ENCODE measurements at regions not wholly inside any gene's neighbourhood (a gene's known extent, or its start where the extent isn't known, plus 50 kb on each side); places are given as distances from the start of the nearest gene placed in this dataset.
A peak's percentile ranks its signal among the peaks of the same experiment; 100 is the strongest.

DNA sequence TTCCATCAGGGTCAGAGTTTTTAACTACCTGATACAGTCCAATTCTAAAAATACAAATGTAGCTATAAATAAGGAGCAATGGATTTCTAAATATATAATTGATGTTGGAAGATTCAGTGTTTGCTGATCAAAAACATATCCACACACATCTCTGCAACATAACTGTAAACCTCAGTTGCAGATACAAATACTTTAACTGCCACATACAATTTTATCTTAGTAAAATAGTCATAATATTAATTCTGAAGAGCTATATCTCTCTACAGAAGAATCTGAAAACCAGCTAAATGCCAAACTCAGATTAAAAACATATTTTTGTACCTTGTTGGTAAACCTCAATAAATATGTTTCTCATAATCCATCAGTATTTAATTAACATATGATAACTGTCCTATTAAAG is 674.3 kb upstream of the INTU start:
- H3K27me3 Mint-ChIP-seq (ENCODE audit: low read depth): no peaks in the 10 kb centered on the region
- H3K4me3 Mint-ChIP-seq: no peak overlapping the region
- DNase-seq (ENCODE audit: low read depth, low spot score): no peak
- no peaks in the 10 kb centered on the region for H3K4me1 Mint-ChIP-seq
- no peak overlapping the region for H3K27ac Mint-ChIP-seq (ENCODE audit: unreplicated experiment)
- TF ChIP-seq, protein P1, sequence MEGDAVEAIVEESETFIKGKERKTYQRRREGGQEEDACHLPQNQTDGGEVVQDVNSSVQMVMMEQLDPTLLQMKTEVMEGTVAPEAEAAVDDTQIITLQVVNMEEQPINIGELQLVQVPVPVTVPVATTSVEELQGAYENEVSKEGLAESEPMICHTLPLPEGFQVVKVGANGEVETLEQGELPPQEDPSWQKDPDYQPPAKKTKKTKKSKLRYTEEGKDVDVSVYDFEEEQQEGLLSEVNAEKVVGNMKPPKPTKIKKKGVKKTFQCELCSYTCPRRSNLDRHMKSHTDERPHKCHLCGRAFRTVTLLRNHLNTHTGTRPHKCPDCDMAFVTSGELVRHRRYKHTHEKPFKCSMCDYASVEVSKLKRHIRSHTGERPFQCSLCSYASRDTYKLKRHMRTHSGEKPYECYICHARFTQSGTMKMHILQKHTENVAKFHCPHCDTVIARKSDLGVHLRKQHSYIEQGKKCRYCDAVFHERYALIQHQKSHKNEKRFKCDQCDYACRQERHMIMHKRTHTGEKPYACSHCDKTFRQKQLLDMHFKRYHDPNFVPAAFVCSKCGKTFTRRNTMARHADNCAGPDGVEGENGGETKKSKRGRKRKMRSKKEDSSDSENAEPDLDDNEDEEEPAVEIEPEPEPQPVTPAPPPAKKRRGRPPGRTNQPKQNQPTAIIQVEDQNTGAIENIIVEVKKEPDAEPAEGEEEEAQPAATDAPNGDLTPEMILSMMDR (conservative IDR thresholded peaks at IDR 0.05): no peak
- no peaks in the 10 kb centered on the region for H3K9me3 Mint-ChIP-seq
- H3K36me3 Mint-ChIP-seq (ENCODE audit: low read depth): no peaks in the 10 kb centered on the region

DNA sequence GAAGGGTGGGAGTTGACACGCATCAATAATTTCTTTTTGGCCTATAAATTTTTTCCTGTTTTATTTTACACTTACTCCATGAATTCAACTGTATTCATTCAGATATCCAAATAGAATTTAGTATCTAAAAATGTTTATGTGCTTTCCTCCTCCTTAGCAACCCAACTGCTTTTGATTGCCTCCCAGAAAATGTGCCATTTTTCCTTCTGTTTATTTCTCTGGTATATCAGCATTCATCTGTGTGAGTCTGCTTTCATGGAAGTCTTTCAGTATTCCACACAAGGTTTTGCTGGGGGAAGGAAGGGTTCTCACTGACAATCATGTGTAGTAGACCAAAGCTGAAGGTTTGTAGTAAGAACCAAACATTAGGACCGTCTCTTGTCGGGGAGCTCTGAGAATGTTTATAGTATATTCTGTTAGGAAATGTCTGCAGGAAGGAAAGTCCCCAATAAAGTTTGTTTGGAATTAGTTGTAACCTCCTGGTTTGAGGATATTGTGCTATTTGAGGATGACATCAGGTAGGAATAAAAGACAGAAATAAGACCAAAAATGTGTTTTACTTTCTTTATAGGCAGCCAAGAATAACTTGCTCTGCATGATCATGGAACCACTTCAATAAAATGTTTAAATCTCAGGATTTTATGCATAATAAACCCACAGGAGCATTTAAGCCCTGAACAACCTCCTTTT is 673.6 kb upstream of the INTU start:
- no peaks in the 10 kb centered on the region for H3K9me3 Mint-ChIP-seq
- H3K27me3 Mint-ChIP-seq (ENCODE audit: low read depth): no peaks in the 10 kb centered on the region
- no peak for DNase-seq (ENCODE audit: low read depth, low spot score)
- H3K4me1 Mint-ChIP-seq: no peaks in the 10 kb centered on the region
- TF ChIP-seq, protein P1 (conservative IDR thresholded peaks at IDR 0.05): no peak
- no peak overlapping the region for H3K4me3 Mint-ChIP-seq
- H3K36me3 Mint-ChIP-seq (ENCODE audit: low read depth): no peaks in the 10 kb centered on the region
- H3K27ac Mint-ChIP-seq (ENCODE audit: unreplicated experiment): no peak overlapping the region

DNA sequence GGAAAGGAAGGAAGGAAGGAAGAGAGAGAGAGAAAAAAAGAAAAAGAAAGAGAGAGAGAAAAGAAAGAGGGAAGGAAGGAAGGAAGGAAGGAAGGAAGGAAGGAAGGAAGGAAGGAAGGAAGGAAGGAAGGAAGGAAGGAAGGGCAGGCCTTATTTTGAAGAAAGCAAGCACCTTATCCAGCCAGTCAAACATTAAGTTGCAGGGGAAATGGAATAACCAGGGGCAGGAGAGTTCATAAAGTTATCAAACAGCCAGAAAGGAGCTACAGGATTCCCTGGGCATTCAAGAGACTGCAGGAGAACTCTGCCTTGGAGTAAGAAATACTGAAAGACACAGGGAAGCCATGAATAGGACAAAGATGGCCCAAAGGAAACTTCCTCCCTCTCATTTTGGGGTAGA is 672.0 kb upstream of the INTU start:
- Mint-ChIP-seq H3K4me1 (peaks cover 9% of the 10 kb centered on the region), H3K27ac (ENCODE audit: unreplicated experiment) (no peak overlapping the region), H3K36me3 (ENCODE audit: low read depth) (no peaks in the 10 kb centered on the region), H3K9me3 (no peaks in the 10 kb centered on the region), H3K27me3 (ENCODE audit: low read depth) (no peaks in the 10 kb centered on the region), H3K4me3 (no peak overlapping the region)
- TF ChIP-seq, protein P1 (conservative IDR thresholded peaks at IDR 0.05): no peak
- no peak for DNase-seq (ENCODE audit: low read depth, low spot score)

DNA sequence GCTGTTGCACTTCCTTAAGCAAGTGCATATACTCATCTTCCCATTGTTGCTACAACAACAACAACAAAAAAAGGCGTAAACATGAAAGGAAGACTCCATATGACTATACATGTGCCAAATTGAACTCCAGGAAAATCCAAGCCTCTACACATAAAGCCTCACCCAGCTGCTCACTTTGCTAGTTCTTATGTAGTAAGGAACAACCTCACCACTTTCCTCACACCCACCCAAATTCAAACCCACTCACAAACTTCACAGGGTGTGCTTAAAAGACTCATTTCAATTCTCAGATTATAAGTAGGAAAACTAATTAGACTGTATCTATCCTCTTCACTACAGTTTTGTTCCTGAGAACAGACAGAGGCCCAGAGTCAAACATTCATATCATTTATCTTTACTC is 671.1 kb upstream of the INTU start:
- Mint-ChIP-seq H3K4me3 (no peak overlapping the region), H3K27me3 (ENCODE audit: low read depth) (no peaks in the 10 kb centered on the region), H3K36me3 (ENCODE audit: low read depth) (no peaks in the 10 kb centered on the region), H3K4me1 (peaks cover 12% of the 10 kb centered on the region), H3K9me3 (no peaks in the 10 kb centered on the region), H3K27ac (ENCODE audit: unreplicated experiment) (no peak overlapping the region)
- no peak for DNase-seq (ENCODE audit: low read depth, low spot score)
- TF ChIP-seq, protein P1 (conservative IDR thresholded peaks at IDR 0.05): no peak

DNA sequence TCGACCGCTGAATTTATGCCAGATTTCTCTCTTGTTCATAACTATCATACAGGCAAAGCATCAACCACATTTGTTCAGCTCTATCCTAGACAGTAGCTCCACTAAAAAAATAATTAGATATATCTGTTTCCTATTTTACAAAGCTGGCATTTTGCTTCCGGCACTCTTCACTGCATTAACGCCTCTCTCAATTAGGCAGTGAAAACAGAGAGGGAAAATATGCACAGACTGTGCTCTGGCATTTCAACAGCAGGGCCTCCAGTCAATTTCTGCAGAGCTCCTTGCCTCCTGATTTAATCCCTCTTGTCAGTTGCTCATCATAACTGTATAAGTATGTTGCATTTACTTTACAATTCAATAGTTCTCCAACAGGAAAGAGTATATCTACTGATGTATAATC is 666.9 kb upstream of the INTU start:
- TF ChIP-seq, protein P1 (conservative IDR thresholded peaks at IDR 0.05): no peak
- Mint-ChIP-seq H3K9me3 (no peaks in the 10 kb centered on the region), H3K27ac (ENCODE audit: unreplicated experiment) (peak overlapping the region; percentile 38), H3K36me3 (ENCODE audit: low read depth) (no peaks in the 10 kb centered on the region), H3K4me3 (no peak overlapping the region), H3K4me1 (peaks cover 12% of the 10 kb centered on the region), H3K27me3 (ENCODE audit: low read depth) (no peaks in the 10 kb centered on the region)
- DNase-seq (ENCODE audit: low read depth, low spot score): no peak

Measured in neural crest cell (in vitro differentiated cells).